IMR-90 (cell line): ENCODE measurements at regions not wholly inside any gene's neighbourhood (a gene's known extent, or its start where the extent isn't known, plus 50 kb on each side); places are given as distances from the start of the nearest gene placed in this dataset.

Experiments
- ATAC-seq: fragments of 200-7000 bp; cut with Tn5 transposase; 2 replicates; pipeline ENCODE4 v1.9.1; 2020; ENCODE audit warnings: low read depth, mild to moderate bottlenecking, moderate library complexity
- BruUV-seq: library from RNA; stranded (reverse); fragments of 400-500 nt; replicated peaks from 2 replicates; lab custom pipeline; 2021; lab: Mats Ljungman, UMichigan
- CTCF ChIA-PET: fragments of 300-600 bp; formaldehyde crosslinking; extraction: SDS; loops from one replicate; lab custom pipeline; 2021; ENCODE audit warnings: antibody characterized with exemption; lab: Yijun Ruan, JAX
- POLR2A ChIA-PET: fragments of 300-600 bp; sonication (Branson Sonifier 250); formaldehyde crosslinking; loops from one replicate; lab custom pipeline; 2022; ENCODE audit warnings: antibody characterized with exemption; ENCODE audit not compliant: unreplicated experiment; lab: Charles Lee
- DNase-seq: peaks from one replicate; pipeline ENCODE4 v3.0.0; 2013
- H2AFZ ChIP-seq: replicated peaks from 2 replicates; pipeline ENCODE3; 2013; ENCODE audit warnings: low read length, mild to moderate bottlenecking; ENCODE audit not compliant: poor library complexity
- H2AK5ac ChIP-seq: 2 replicates; pipeline ENCODE4 v1.6.1; 2013; ENCODE audit warnings: low read depth, low read length, inconsistent platforms
- H2AK9ac ChIP-seq: replicated peaks from 2 replicates; pipeline ENCODE3; 2013; ENCODE audit warnings: mild to moderate bottlenecking, low read depth, low read length, moderate library complexity; ENCODE audit not compliant: poor library complexity
- H2BK120ac ChIP-seq: 2 replicates; pipeline ENCODE4 v1.6.1; 2013; ENCODE audit warnings: low read depth, low read length, inconsistent platforms
- H2BK15ac ChIP-seq: 3 replicates; pipeline ENCODE4 v1.6.1; 2013; ENCODE audit warnings: low read depth, low read length, inconsistent platforms
- H2BK20ac ChIP-seq: 2 replicates; pipeline ENCODE4 v1.6.1; 2013; ENCODE audit warnings: low read depth, mild to moderate bottlenecking, inconsistent platforms, low read length, moderate library complexity
- H2BK5ac ChIP-seq: 2 replicates; pipeline ENCODE4 v1.6.1; 2013; ENCODE audit warnings: mild to moderate bottlenecking, low read depth, low read length, inconsistent platforms; ENCODE audit not compliant: poor library complexity, severe bottlenecking
- H3K14ac ChIP-seq: replicated peaks from 2 replicates; pipeline ENCODE4 v1.6.1; 2013; ENCODE audit warnings: low read depth, low read length, inconsistent platforms
- H3K18ac ChIP-seq: 2 replicates; pipeline ENCODE4 v1.6.1; 2013; ENCODE audit warnings: low read depth, low read length, control low read depth
- H3K23ac ChIP-seq: 2 replicates; pipeline ENCODE4 v1.6.1; 2013; ENCODE audit warnings: low read depth, low read length, inconsistent platforms
- H3K27ac ChIP-seq: 2 replicates; pipeline ENCODE4 v1.5.1; 2013; ENCODE audit warnings: mild to moderate bottlenecking, control low read depth, low read length; ENCODE audit not compliant: insufficient read depth
- H3K27me3 ChIP-seq: 2 replicates; pipeline ENCODE4 v1.6.1; 2013; ENCODE audit warnings: low read length; ENCODE audit not compliant: control insufficient read depth, insufficient read depth
- H3K36me3 ChIP-seq: 2 replicates; pipeline ENCODE4 v1.6.1; 2013; ENCODE audit warnings: low read length, mixed read lengths; ENCODE audit not compliant: control insufficient read depth, insufficient read depth
- H3K4ac ChIP-seq: 2 replicates; pipeline ENCODE4 v1.6.1; 2013; ENCODE audit warnings: low read depth, low read length, inconsistent platforms
- H3K4me1 ChIP-seq: 2 replicates; pipeline ENCODE4 v1.6.1; 2013; ENCODE audit warnings: low read length, mixed read lengths; ENCODE audit not compliant: control insufficient read depth, insufficient read depth
- H3K4me2 ChIP-seq: 2 replicates; pipeline ENCODE4 v1.6.1; 2013; ENCODE audit warnings: low read depth, mild to moderate bottlenecking, control low read depth, low read length, moderate library complexity
- H3K4me3 ChIP-seq: 2 replicates; pipeline ENCODE4 v1.5.1; 2013; ENCODE audit warnings: low read depth, mild to moderate bottlenecking, control low read depth, low read length, moderate library complexity; ENCODE audit not compliant: insufficient read depth
- H3K56ac ChIP-seq: 2 replicates; pipeline ENCODE4 v1.6.1; 2013; ENCODE audit warnings: low read length, inconsistent platforms; ENCODE audit not compliant: insufficient read depth; ENCODE audit errors: extremely low read depth
- H3K79me1 ChIP-seq, 2 experiments: 2 replicates each; pipeline ENCODE4 v1.6.1; 2013; ENCODE audit warnings: low read length in 2 of 2, inconsistent platforms in 1 of 2, low read depth in 1 of 2
- H3K9ac ChIP-seq: 2 replicates; pipeline ENCODE4 v1.6.1; 2013; ENCODE audit warnings: low read depth, low read length, control low read depth
- H3K9me1 ChIP-seq: 2 replicates; pipeline ENCODE4 v1.6.1; 2013; ENCODE audit warnings: low read length, inconsistent platforms; ENCODE audit not compliant: insufficient read depth
- H3K9me3 ChIP-seq: 2 replicates; pipeline ENCODE4 v1.6.1; 2013; ENCODE audit warnings: low read length; ENCODE audit not compliant: control insufficient read depth, insufficient read depth
- H4K20me1 ChIP-seq: 2 replicates; pipeline ENCODE4 v1.6.1; 2013; ENCODE audit warnings: low read length, inconsistent platforms; ENCODE audit not compliant: insufficient read depth
- H4K5ac ChIP-seq: 2 replicates; pipeline ENCODE4 v1.6.1; 2013; ENCODE audit warnings: mild to moderate bottlenecking, low read depth, low read length, control low read depth
- H4K8ac ChIP-seq, 2 experiments: 2 replicates each; pipeline ENCODE4 v1.6.1; 2013; ENCODE audit warnings: low read depth in 2 of 2, low read length in 2 of 2, control low read depth in 1 of 2, inconsistent platforms in 1 of 2
- H4K91ac ChIP-seq: 2 replicates; pipeline ENCODE4 v1.6.1; 2013; ENCODE audit warnings: low read depth, low read length, inconsistent platforms; ENCODE audit not compliant: insufficient read depth
- CTCF ChIP-seq: conservative IDR thresholded peaks from 2 replicates; pipeline ENCODE4 v1.5.1; 2012; ENCODE audit warnings: mild to moderate bottlenecking, low read depth, low read length, improper control_type of control experiment
- SMC3 ChIP-seq: fragments of 150-350 bp; IDR thresholded peaks from 2 replicates; pipeline ENCODE4 v1.6.1; 2016; ENCODE audit warnings: low read depth, mild to moderate bottlenecking, antibody characterized with exemption, low read length, moderate library complexity
- USF2 ChIP-seq: fragments of 150-350 bp; IDR thresholded peaks from 2 replicates; pipeline ENCODE4 v1.6.1; 2017; ENCODE audit warnings: mild to moderate bottlenecking, antibody characterized with exemption, low read length, low read depth
- WGBS, 2 experiments: methylation state at CpG; one replicate each; pipeline versions ENCODE4 v1.1.5 to v1.1.7; 2013; ENCODE audit warnings: missing lambda C conversion rate in 2 of 2; ENCODE audit not compliant: insufficient read length in 1 of 2; ENCODE audit errors: extremely low coverage in 2 of 2; 5-methylcytosine and 5-hydroxymethylcytosine counted together
- dilution Hi-C: fragments of 300-500 bp; cut with HindIII; formaldehyde crosslinking; loops from one replicate; pipeline ENCODE4 v1.14.3; 2018; ENCODE audit warnings: low sequenced_read_pairs; ENCODE audit not compliant: unreplicated experiment
- in situ Hi-C: fragments of 300-500 bp; cut with MboI; formaldehyde crosslinking; loops from 3 replicates; pipeline ENCODE4 v1.14.3; 2019; ENCODE audit warnings: low sequenced_read_pairs, inconsistent platforms, mixed read lengths
- intact Hi-C: fragments of 100-400 bp; cut with micrococcal nuclease; formaldehyde crosslinking; loops from 2 replicates; pipeline ENCODE4 v1.10.0; 2022

- ATAC-seq = no peak
- Histone ChIP-seq H2BK5ac (no peak overlapping the region), H3K18ac (no peak overlapping the region), H2AK9ac (no peak overlapping the region), H4K8ac (no peak overlapping the region), H2BK120ac (no peak overlapping the region), H2BK15ac (peak overlapping the region; percentile 58; the same call in 2 of the 3 replicates), H2BK20ac (peak overlapping the region; percentile 26; the same call in 1 of the 2 replicates), H2AK5ac (0 out of 2 replicates have a peak overlapping the region, but pooled peaks have one; percentile 24), H3K36me3 (no peaks in the 10 kb centered on the region), H3K14ac (no peak overlapping the region), H4K20me1 (no peaks in the 10 kb centered on the region), H3K9me3 (no peaks in the 10 kb centered on the region), H4K91ac (no peak overlapping the region), H3K79me1 (no peaks in the 10 kb centered on the region), H3K23ac (no peak overlapping the region), H3K27me3 (no peaks in the 10 kb centered on the region), H3K4me1 (peaks cover 4% of the 10 kb centered on the region), H3K9me1 (peaks cover 3% of the 10 kb centered on the region; the same call in 1 of the 2 replicates), H3K9ac (no peak overlapping the region), H2AFZ (no peak overlapping the region), H3K4me3 (no peak overlapping the region), H3K4me2 (no peak overlapping the region), H3K56ac (no peak overlapping the region), H3K27ac (no peak overlapping the region), H4K5ac (no peak overlapping the region), H3K4ac (no peak overlapping the region)
- BruUV-seq = no TSS peak
- DNase-seq = peak; percentile 33
- in situ Hi-C loops = no loop called here
- POLR2A ChIA-PET = no interaction called here
- dilution Hi-C loops = no loop called here
- CTCF ChIA-PET = interaction anchor here (0.5 to 0.7 kb wide), 2 partner anchors 9 to 61 kb away, joined by 3 to 4 read pairs; no protein-coding TSS in a partner anchor
- TF ChIP-seq USF2 = no peak
- no peak for TF ChIP-seq SMC3
- no peak for TF ChIP-seq CTCF
- intact Hi-C loops = loop anchor here (5.0 kb wide), 1 partner anchor 948 kb away; no protein-coding TSS in a partner anchor
- WGBS, 2 experiments = 83% methylated on average over 1 of the region's 5 CpGs; no CpG with 5 or more reads in 1 of the 2 experiments
Measured at GRCh38 chr7:22884911-22885788, 62.5 kb upstream of the TOMM7 start.
